Type B pancreatic cell (in vitro differentiated cells): ENCODE measurements at regions not wholly inside any gene's neighbourhood (a gene's known extent, or its start where the extent isn't known, plus 50 kb on each side); places are given as distances from the start of the nearest gene placed in this dataset.

Source experiments
- DNase-seq: peaks from one replicate; pipeline ENCODE4 v3.0.0; 2021; ENCODE audit warnings: mixed read lengths; ENCODE audit not compliant: unreplicated experiment; ENCODE audit errors: extremely low spot score
- H3K27ac Mint-ChIP-seq: 2 replicates; pipeline ENCODE4 v1.8.0; 2021; ENCODE audit warnings: mild to moderate bottlenecking, mixed read lengths
- H3K27me3 Mint-ChIP-seq: 2 replicates; pipeline ENCODE4 v1.8.0; 2021; ENCODE audit warnings: mixed read lengths
- H3K36me3 Mint-ChIP-seq: 2 replicates; pipeline ENCODE4 v1.8.0; 2021; ENCODE audit warnings: mixed read lengths
- H3K4me1 Mint-ChIP-seq: one replicate; pipeline ENCODE4 v1.8.0; 2021; ENCODE audit warnings: mixed read lengths; ENCODE audit not compliant: unreplicated experiment
- H3K4me3 Mint-ChIP-seq: 2 replicates; pipeline ENCODE4 v1.8.0; 2021; ENCODE audit warnings: mild to moderate bottlenecking, mixed read lengths
- H3K9me3 Mint-ChIP-seq: 2 replicates; pipeline ENCODE4 v1.8.0; 2021; ENCODE audit warnings: mixed read lengths
- CTCF ChIP-seq: fragments of 200-600 bp; sonication (generic); conservative IDR thresholded peaks from 2 replicates; pipeline ENCODE4 v1.5.0; 2021; ENCODE audit warnings: antibody characterized with exemption, mild to moderate bottlenecking

- Mint-ChIP-seq H3K36me3 (peaks cover 8% of the 10 kb centered on the region), H3K4me3 (peak overlapping the region; percentile 16), H3K4me1 (peaks cover 35% of the 10 kb centered on the region), H3K9me3 (peaks cover 10% of the 10 kb centered on the region), H3K27me3 (peaks cover 8% of the 10 kb centered on the region), H3K27ac (peak overlapping the region; percentile 54)
- no peak for DNase-seq
- peak; percentile 83 for TF ChIP-seq CTCF
Observed at GRCh38 chr9:85258823-85259370, 482.9 kb downstream of the AGTPBP1 start.

GRCh38 chr9:85258236-85258635 is 483.5 kb downstream of the AGTPBP1 start:
- TF ChIP-seq CTCF, result no peak
- Mint-ChIP-seq H3K36me3 (peaks cover 8% of the 10 kb centered on the region), H3K4me3 (no peak overlapping the region), H3K4me1 (peaks cover 32% of the 10 kb centered on the region), H3K27me3 (peaks cover 8% of the 10 kb centered on the region), H3K9me3 (peaks cover 10% of the 10 kb centered on the region), H3K27ac (peak overlapping the region; percentile 54)
- no peak for DNase-seq

GRCh38 chr9:85249313-85249621 is 492.5 kb downstream of the AGTPBP1 start:
- Mint-ChIP-seq H3K27ac (no peak overlapping the region), H3K27me3 (no peaks in the 10 kb centered on the region), H3K4me3 (no peak overlapping the region), H3K36me3 (no peaks in the 10 kb centered on the region), H3K4me1 (peaks cover 8% of the 10 kb centered on the region), H3K9me3 (no peaks in the 10 kb centered on the region)
- DNase-seq, result no peak
- TF ChIP-seq CTCF, result no peak

GRCh38 chr9:85248514-85249312 is 493.0 kb downstream of the AGTPBP1 start:
- Mint-ChIP-seq H3K9me3 (no peaks in the 10 kb centered on the region), H3K27me3 (no peaks in the 10 kb centered on the region), H3K36me3 (no peaks in the 10 kb centered on the region), H3K27ac (no peak overlapping the region), H3K4me3 (no peak overlapping the region), H3K4me1 (peaks cover 8% of the 10 kb centered on the region)
- no peak for DNase-seq
- no peak for TF ChIP-seq CTCF

- no peaks in the 10 kb centered on the region for H3K9me3 Mint-ChIP-seq
- H3K36me3 Mint-ChIP-seq, result no peaks in the 10 kb centered on the region
- H3K27me3 Mint-ChIP-seq, result no peaks in the 10 kb centered on the region
- TF ChIP-seq CTCF, result no peak
- no peak for DNase-seq
- H3K4me3 Mint-ChIP-seq, result no peak overlapping the region
- H3K4me1 Mint-ChIP-seq, result peaks cover 8% of the 10 kb centered on the region
- no peak overlapping the region for H3K27ac Mint-ChIP-seq
Observed at GRCh38 chr9:85246541-85246940, 495.2 kb downstream of the AGTPBP1 start.
